ENCODE measurements at regions not wholly inside any gene's neighbourhood (a gene's known extent, or its start where the extent isn't known, plus 50 kb on each side); places are given as distances from the start of the nearest gene placed in this dataset.

GRCh38 chr17:34414339-34414738, 51.3 kb upstream of the CCL1 start:
- Mint-ChIP-seq H3K27me3 (peaks cover 11% of the 10 kb centered on the region), H3K4me1 (no peaks in the 10 kb centered on the region), H3K9me3 (no peaks in the 10 kb centered on the region), H3K4me3 (no peak overlapping the region), H3K36me3 (no peaks in the 10 kb centered on the region), H3K27ac (no peak overlapping the region)

GRCh38 chr17:34413443-34414119, 50.5 kb upstream of the CCL1 start:
- Mint-ChIP-seq H3K27ac (no peak overlapping the region), H3K9me3 (no peaks in the 10 kb centered on the region), H3K27me3 (peaks cover 13% of the 10 kb centered on the region), H3K4me3 (no peak overlapping the region), H3K4me1 (no peaks in the 10 kb centered on the region), H3K36me3 (no peaks in the 10 kb centered on the region)

- Mint-ChIP-seq H3K9me3 (no peaks in the 10 kb centered on the region), H3K27me3 (peaks cover 18% of the 10 kb centered on the region), H3K4me1 (no peaks in the 10 kb centered on the region), H3K36me3 (no peaks in the 10 kb centered on the region), H3K27ac (no peak overlapping the region), H3K4me3 (no peak overlapping the region)
Observed at GRCh38 chr17:34412965-34413441, 50.0 kb upstream of the CCL1 start.

All from IgD-negative memory B cell (primary cell).